ENCODE measurements at regions not wholly inside any gene's neighbourhood (a gene's known extent, or its start where the extent isn't known, plus 50 kb on each side); places are given as distances from the start of the nearest gene placed in this dataset.

- TF ChIP-seq, protein P1, sequence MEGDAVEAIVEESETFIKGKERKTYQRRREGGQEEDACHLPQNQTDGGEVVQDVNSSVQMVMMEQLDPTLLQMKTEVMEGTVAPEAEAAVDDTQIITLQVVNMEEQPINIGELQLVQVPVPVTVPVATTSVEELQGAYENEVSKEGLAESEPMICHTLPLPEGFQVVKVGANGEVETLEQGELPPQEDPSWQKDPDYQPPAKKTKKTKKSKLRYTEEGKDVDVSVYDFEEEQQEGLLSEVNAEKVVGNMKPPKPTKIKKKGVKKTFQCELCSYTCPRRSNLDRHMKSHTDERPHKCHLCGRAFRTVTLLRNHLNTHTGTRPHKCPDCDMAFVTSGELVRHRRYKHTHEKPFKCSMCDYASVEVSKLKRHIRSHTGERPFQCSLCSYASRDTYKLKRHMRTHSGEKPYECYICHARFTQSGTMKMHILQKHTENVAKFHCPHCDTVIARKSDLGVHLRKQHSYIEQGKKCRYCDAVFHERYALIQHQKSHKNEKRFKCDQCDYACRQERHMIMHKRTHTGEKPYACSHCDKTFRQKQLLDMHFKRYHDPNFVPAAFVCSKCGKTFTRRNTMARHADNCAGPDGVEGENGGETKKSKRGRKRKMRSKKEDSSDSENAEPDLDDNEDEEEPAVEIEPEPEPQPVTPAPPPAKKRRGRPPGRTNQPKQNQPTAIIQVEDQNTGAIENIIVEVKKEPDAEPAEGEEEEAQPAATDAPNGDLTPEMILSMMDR (IDR thresholded peaks at IDR 0.05): no peak
- no peak for TF ChIP-seq POLR2A (IDR thresholded peaks at IDR 0.05)
Observed at GRCh38 chr5:148880197-148880596, 53.8 kb downstream of the ADRB2 start.

Data from heart left ventricle (tissue), 13 donors.